ENCODE measurements at regions not wholly inside any gene's neighbourhood (a gene's known extent, or its start where the extent isn't known, plus 50 kb on each side); places are given as distances from the start of the nearest gene placed in this dataset.

DNA sequence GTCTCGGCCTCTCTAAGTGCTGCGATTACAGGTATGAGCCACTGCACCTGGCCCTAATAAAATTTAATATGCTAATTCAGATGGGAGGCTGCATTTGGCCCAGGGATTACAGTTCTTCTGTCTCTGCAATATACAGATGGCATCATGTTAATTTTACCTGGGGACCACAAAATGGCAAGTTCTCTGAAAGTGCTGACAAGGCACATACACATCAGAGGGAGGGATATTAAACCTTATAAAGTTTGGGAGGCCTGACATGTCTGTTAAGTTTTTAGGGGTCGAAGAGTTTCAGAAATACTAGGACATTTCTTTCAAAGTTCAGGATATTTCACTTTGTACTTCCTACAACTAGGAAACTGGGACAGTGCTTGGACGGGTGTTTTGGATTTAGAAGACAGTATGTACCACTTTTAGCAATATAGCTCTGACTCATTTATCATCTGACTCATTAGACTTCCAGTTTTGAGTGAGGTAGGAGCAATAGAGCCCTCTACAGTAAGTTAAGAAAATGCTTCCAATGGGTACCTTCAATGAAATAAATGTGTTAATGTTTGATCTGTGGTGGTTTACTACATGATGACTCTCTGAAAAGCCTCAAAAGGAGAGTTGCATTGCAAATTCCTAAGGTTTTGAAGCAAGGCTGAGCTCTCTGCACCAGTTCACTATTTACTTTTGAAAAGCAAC, 981.0 kb upstream of the HS3ST1 start:
- no peak overlapping the region for H3K4me3 ChIP-seq (replicated peaks in 1 of 2; ENCODE audit: low read depth in 2 of 2, low read length in 2 of 2)
- peak; percentile 71 to 88 for DNase-seq (ENCODE audit: low read depth in 2 of 2)
- TF ChIP-seq CTCF (IDR thresholded peaks at IDR 0.05; ENCODE audit: low read depth, low read length) = peak; percentile 46

- DNase-seq (ENCODE audit: low read depth in 2 of 2) = no peak
- no peak overlapping the region for H3K4me3 ChIP-seq (replicated peaks in 1 of 2; ENCODE audit: low read depth in 2 of 2, low read length in 2 of 2)
- TF ChIP-seq CTCF (IDR thresholded peaks at IDR 0.05; ENCODE audit: low read depth, low read length) = no peak
These were observed 979.7 kb upstream of the HS3ST1 start for GRCh38 chr4:12408364-12408763.

- H3K4me3 ChIP-seq (replicated peaks in 1 of 2; ENCODE audit: low read depth in 2 of 2, low read length in 2 of 2) = no peak overlapping the region
- no peak for DNase-seq (ENCODE audit: low read depth in 2 of 2)
- TF ChIP-seq CTCF (IDR thresholded peaks at IDR 0.05; ENCODE audit: low read depth, low read length) = no peak
These were observed 974.5 kb upstream of the HS3ST1 start for GRCh38 chr4:12403175-12403574.

DNA sequence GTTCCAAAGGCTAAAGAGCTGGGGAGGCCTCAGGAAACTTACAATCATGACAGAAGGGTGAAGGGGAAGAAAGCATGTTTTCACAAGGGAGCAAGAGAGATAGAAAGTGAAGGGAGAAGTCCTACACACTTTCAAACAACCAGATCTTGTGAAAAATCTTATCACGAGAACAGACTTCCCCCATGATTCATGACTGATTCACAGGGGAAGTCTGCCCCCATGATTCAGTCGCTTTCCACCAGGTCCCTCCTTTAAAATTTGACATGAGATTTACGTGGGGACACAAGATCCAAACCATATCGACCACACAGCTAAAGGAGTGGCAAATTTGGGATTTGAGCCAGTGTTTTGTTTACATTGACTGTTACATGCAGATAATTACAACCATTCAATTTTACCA, 971.1 kb upstream of the HS3ST1 start:
- peak; percentile 15 to 38 for DNase-seq (ENCODE audit: low read depth in 2 of 2)
- TF ChIP-seq CTCF (IDR thresholded peaks at IDR 0.05; ENCODE audit: low read depth, low read length) = no peak
- no peak overlapping the region for H3K4me3 ChIP-seq (replicated peaks in 1 of 2; ENCODE audit: low read depth in 2 of 2, low read length in 2 of 2)

DNA sequence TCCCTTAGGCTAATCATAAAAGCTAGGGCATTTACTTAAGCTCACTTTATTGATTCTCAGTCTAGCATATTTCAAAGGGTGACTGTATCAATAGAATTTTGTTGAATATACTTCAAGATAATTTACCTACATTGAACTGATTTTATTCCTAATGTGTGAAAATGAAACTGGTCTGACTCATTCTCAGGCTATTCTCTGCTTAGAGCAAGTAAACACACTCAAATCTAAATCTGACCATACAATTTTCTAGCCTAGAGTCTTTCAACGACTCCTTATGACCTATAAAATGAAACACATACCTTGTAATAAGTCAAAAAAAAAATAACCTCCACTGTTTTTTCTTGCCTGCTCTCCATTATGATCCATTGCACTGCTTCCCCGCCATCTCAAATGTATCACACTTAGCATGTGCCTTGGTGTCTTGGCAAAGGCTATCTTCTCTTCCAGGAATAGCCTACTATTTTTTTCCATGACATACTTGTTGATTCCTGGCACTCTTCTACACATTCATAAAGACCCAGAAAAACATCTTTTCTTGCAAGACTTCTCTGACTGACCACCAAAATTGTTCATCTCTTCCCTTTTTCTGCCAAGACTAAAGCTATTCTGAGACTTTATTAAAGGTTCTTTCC, 965.1 kb upstream of the HS3ST1 start:
- peak; percentile 8 to 80 for DNase-seq (ENCODE audit: low read depth in 2 of 2)
- no peak for TF ChIP-seq CTCF (IDR thresholded peaks at IDR 0.05; ENCODE audit: low read depth, low read length)
- no peak overlapping the region for H3K4me3 ChIP-seq (replicated peaks in 1 of 2; ENCODE audit: low read depth in 2 of 2, low read length in 2 of 2)

GRCh38 chr4:12389604-12390003, 960.9 kb upstream of the HS3ST1 start:
- no peak overlapping the region for H3K4me3 ChIP-seq (replicated peaks in 1 of 2; ENCODE audit: low read depth in 2 of 2, low read length in 2 of 2)
- peak in 1 of 2 donors; percentile 12 for DNase-seq (ENCODE audit: low read depth in 2 of 2)
- TF ChIP-seq CTCF (IDR thresholded peaks at IDR 0.05; ENCODE audit: low read depth, low read length) = no peak

Data from cardiac fibroblast (primary cell).